Stimulated activated naive CD4-positive, alpha-beta T cell (primary cell): ENCODE measurements at regions not wholly inside any gene's neighbourhood (a gene's known extent, or its start where the extent isn't known, plus 50 kb on each side); places are given as distances from the start of the nearest gene placed in this dataset.
"Not testable (repeated sequence)": the region's sequence is repeated elsewhere in the genome, so short reads cannot be mapped to it uniquely, and the experiment has no call there.

Experiments used
- DNase-seq, 6 experiments: peaks; one replicate each; lab custom pipeline; 2025; lab: John Stamatoyannopoulos, UW

DNA sequence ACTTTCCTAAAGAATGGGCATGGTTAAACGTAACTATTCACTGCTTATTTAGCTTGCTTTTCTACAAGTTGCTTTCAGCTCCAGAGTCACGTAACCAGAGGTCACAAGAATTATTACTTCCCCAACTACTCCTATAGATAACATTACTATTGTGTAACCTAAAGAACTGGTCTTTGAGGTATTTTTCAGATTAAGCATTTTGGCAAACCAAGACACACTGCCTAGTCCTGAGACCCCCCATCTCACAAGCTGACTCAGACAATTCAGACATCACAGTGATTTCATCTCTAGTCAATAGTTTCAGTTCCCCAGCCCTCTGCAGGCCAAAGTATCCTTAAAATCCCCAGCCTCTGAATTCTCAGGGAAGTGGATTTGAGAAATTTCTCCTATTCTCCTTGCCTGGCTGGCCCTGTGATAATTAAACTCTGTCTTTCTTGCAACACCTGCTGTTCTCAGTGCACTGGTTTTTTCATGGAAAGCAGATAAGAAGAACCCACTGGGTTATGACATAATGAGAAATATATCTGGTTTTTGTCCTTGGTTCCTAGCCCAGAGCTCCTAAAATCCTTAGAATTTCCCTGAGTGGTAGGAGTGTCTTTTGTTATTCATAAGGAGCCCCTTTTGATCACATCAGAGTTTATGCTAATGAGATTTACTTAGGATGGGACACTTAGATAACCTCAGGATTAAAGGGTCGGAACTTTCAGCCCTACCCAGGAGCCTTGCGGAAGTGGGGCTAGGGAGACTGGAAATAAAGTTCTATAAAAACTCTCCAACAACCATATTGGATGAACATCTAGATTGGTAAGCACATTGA lies 1310.8 kb upstream of the CHAC2 start:
- DNase-seq = no peak

DNA sequence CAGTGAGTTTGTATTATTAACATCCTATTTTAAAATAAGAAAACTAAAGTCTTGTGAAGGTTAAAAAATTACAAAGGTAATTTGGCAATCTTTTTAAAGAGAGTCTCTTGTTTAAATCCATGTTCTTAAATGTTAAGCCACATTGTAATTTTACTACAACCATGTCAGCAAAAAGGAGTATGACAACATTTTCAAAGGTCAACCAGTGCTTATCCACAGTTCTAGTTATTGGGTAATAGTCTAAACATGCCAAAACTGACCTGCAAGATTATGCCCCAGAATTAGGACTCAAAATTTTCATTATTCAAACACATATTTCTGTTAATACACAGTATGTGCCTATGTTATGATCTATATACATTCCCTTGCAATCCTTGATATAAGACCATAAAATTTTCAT lies 1312.6 kb upstream of the CHAC2 start:
- DNase-seq = no peak

DNA sequence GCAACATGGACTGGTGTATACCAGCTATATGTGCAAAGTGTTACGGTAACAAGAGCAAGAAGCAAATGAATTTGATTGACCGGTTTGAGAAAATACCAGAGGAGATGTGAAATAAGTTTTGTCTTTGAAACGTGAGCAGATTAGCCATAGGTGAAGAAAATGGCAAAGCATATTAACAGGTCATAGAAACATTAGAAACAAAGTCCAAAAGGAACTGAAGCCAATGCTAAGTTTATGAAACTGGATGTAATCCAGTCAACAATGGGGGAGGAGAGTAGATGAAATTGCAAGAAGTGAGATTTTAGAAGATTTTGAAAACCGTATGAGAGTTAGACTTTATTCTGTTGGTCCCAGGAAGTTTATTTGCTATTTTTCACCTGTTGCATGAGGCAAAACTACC lies 1315.4 kb upstream of the CHAC2 start:
- no peak for DNase-seq

DNA sequence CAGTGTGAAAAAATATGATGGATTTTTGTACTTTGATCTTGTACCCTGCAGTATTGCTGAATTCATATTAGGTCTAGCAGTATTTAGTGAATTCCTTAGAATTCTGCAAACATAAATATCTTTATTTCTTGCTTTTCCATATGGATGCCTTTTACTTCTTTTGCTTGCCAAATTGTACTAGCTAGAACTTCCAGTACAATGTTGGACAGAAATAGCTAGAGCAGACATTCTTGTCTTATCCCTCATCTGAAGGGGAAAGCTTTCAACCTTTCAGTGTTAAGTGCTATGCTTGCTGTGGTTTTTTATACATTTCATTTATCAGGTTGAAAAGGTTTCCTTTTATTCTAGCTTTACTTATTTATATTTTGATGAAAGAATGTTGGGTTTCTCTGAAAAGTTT lies 1321.9 kb upstream of the CHAC2 start:
- no peak for DNase-seq

DNA sequence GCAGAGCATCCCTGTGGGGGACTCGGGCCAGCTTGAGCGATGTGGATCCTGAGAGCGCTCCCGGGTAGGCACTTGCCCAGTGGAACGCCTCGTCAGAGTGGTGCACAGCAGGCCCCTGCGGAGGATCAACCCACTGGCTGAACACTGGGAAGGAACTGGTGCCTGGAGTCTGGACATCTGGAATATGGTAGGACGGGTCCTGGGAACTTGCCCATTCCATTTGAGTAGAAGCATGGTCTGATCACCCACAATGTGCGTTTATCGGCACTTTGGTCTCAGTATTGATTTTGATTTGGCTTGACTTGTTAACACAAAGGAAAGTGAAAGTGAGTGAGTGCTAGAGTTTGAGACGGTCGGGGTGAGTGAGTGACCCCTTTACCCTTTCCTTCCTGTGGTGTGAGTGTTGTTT lies 1336.2 kb upstream of the CHAC2 start:
- DNase-seq = no peak

DNA sequence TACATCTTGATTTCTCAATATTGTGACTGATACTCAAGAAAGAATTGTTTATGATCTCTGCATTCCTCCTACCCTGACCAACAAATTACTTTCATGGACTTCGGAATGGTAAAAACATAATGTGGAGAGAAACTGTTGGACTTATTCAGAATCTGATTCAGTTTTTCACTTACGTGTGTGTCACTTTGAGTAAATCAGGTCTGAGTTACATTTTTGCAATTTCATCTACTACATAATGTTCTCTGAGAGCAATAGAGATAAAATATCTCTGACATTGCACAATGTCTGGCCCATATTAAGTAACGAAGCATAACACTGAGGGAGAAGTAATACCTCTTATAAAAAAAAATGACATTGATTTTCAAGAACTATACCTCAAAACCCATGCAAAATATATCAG lies 1337.9 kb upstream of the CHAC2 start:
- no peak for DNase-seq

DNA sequence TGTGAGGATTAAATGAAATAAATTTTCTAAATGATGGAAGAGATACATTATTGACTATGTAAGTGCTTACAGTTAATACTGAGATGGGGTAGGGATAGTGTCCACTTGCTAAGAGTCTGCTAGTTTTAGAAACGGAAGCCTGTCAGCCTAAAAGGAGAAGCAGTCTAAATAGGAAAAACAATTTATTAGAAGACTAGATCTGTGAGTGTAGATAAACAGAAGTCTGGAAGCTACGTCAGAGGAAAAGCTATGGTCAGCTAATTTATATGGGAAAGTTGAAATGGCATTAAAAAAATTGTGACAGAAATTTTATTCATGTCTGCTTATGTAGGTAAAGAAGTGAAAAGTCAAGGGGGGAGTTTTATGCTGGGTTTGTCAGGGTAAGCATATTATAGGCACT lies 1338.4 kb upstream of the CHAC2 start:
- DNase-seq = no peak

DNA sequence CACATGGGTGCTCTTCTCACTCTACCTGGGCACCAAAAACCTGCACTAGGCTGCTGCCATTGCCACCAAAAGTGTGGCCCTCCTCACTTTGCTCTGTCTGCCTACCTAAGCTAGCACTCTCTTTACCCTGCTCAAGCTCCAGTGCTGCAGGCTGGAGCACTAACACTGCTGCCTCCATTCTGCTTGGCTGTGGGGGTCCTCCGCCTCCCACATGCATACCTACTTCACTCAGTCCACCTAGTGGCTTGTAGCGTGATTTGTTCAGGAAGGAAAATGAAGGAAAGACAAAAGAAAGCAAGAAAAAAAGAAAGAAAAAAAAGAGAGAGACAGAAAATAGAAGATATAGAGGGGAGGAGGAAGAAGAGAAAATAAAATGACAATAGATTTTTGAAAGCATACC lies 1339.4 kb upstream of the CHAC2 start:
- DNase-seq = no peak

DNA sequence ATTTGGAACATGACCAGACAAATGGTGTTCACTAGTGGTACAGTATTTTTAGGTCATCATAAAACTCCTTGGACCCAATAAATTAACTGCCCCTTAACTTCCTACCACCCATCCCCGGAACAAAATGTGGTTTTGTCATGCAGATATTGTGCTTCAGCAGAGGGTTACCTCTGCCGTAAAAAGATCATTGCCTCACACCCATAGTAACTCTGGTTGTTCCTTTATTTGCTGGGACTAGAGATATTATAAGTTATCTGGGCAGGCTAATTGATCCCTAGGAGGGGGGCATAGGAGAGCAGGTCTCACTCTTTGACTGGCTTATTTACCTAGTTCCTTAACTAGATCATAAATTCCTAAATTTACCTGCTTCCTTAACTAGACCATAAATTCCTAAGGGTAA lies 1343.9 kb upstream of the CHAC2 start:
- no peak for DNase-seq

DNA sequence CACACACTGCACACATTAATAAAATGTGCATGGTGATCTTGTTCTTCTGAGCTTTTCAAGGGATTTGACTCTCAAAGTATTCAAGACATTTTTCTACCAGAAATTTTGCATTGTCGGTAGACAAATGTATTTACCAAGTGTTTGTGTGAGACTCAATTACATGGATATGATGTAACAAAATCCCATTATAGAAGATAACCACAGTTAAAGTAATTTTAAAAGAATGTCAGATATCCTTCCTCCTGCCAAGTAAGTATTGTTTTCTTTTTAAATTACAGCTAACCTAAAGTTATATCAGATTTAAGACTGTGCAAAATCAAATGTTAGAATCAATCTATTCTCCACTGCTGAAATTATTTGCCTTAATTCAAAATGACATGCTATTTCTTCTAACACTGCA lies 1344.5 kb upstream of the CHAC2 start:
- no peak for DNase-seq

DNA sequence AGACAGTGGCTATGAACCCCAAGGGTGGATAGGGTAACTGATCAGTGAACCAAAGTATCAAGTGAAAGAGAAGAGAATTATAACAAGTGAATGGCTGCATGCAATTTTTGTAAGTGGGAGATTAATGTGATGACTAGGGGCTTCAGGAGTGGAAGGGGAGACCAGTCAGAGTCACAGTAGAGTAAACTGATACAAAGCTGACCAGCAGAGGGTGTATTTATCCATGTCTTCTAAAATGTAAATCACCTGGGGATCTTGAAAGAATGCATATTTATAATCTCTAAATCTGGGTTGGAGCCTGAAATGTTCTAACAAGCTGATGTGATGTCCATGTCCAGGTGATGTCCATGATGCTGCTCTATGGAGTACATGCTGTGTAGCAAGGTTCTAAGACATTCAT lies 1351.3 kb upstream of the CHAC2 start:
- DNase-seq = no peak

DNA sequence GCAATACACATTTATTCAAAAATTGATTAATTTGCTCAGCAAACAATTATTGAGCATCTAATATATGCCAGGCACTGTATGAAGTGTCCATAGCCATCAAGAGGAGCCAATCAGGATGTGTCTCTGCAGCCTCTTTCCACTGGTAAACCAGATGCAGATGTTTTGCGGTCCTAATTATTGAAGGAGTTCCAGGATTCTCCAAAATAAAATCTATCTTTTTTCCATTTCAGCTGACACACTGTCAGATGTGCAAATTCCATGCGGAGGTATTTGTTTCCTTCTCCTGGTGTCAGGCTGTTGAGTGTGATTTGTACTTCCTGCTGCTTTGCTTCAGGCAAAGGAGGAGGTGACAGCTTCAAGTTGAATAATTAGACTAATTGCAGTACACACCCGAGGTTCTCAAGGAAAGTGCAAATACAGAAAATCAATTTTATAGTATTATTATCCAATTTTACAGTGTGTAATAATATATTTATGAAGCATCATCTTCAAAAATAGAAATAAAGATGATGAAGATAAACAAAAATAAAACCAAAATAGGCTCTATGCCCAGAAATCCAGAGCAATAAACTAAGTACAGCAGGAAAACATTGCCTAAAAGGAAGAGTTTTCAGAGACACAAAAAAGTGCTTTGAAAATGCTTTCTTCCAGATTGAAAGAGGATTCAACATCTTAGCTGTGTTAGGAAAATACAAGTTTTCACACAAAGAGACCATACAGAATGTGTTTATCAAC lies 1352.9 kb upstream of the CHAC2 start:
- DNase-seq = no peak

DNA sequence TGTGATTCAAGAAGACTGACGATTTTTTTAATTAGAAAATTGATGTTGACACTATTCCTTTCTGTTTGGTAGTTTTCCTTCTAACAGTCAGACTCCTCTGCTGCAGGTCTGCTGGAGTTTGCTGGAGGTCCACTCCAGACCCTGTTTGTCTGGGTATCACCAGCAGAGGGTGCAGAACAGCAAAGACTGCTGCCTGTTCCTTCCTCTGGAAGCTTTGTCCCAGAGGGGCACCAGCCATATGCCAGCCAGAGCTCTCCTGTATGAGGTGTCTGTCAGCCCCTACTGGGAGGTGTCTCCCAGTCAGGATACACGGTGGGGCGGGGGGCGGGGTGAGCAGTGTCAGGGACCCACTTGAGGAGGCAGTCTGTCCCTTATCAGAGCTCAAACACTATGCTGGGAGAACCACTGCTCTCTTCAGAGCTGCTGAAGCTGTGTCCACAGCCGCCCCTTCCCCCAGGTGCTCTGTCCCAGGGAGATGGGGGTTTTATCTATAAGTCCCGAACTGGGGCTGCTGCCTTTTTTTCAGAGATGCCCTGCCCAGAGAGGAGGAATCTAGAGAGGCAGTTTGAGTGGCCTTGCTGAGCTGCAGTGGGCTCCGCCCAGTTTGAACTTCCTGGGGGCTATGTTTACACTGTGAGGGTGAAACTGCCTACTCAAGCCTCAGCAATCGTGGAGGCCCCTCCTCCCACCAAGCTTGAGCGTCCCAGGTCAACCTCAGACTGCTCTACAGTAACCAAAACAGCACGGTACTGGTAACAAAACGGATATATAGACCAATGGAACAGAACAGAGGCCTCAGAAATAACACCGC lies 1358.1 kb upstream of the CHAC2 start:
- not testable (repeated sequence) for DNase-seq

DNA sequence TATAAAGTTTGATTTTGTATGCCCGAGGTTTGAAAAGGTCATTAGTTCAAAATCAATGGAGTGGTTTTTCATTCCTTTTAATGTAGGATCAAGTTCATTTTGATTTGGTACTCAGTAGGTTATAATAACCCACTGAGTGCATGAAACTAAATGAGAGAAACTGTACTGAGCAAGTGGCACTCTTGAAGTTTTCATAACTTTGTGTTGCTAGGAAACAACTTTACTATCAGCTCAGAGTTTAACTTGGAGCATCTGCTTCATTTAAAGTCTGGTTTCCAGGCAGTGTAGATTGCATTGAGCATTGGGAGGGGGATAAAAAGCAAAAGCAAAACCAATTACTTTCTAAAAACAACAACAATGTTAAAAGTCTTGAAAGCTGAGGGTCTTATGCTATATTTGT lies 1361.6 kb upstream of the CHAC2 start:
- no peak for DNase-seq

DNA sequence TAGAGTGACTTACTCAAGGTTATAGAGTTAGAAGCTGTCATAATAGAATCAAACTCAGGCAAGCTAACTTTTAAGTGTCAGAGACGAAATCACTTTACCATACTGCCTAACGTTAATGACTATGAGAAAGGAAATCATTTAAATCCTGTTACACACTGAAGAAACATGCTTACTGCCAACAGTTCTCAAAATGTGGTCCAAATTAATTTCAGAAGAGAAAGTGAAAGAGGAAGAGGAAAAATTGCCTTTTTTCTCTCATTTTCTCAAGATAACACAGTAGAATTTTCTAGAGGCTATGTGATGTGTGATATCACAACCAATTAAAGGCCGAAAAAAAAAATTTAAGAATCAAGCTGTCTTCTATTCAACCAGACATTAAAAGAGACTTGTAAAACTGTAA lies 1362.7 kb upstream of the CHAC2 start:
- no peak for DNase-seq

DNA sequence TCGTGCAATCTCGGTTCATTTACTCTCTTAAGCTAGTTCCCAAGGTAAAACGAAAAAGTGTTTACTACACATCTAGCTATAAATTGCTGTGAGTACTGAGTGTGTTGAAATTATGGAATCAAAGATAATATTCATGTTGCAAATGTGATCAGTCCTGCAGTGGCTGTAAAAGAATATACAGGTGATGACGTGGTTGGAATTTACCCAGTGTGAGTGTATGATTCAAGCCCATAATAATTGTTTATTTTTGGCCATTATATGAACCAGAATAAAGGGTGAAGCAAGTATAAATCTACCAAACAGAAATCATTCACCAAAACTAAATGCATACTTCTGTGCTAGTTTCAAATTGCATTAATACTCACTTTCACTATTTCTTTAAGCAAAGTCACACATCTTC lies 1363.6 kb upstream of the CHAC2 start:
- DNase-seq = no peak

DNA sequence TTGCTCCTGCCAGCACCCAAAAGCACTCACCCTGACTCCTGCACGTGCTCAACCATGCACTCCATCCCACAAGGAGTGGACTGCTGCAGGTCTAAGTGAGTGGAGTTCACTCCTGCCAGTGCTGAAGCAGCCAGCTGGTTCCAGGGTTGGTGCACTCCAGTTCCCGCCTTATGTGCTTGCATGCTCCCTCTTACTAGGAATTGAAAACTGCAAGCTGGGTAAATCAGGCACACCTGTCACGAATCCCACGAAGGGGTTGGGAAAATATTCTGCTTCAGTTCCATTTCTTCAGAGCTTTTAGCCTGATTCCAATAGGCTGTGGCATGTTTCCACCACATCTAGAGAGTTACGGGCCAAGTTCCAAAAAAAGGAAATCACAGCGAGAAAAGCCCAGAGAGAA lies 1365.5 kb upstream of the CHAC2 start:
- no peak for DNase-seq

DNA sequence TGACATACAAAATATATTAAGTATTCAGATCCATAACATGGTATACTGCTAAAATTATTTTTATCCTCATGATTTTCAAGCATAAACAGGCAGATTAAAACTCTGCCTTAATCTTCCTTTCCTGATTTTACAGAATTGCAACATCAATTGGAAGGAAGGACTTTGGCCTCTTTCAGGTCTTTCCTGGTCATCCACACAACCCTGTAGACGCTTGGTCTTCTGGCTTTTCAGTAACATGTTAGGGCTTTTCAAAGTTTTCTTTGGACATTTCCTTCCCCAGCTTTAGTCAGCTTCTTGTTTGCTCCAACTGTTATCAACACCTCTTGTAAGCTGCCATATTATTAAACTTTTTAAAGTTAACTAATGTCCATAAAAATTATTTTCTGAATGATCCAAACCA lies 1364.9 kb upstream of the NRXN1 start:
- no peak for DNase-seq

DNA sequence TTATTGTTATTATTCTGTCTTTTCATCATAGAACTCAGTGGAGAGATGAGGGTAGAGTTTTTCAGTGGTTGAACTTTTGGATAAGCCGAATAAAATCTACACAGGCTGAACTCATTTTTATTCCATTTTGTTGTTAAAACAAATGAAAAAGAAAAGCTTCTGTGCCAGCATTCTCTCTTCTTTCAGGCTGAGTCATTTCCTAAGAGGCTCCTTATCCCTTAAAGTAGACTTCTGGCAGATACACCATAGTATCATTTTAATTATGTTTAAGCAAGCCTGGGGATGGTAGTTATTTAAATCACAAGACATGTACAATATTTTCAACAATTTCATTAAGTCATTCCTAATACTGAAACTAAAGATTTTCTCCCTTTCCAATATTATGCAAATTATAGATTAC lies 1364.0 kb upstream of the NRXN1 start:
- no peak for DNase-seq

DNA sequence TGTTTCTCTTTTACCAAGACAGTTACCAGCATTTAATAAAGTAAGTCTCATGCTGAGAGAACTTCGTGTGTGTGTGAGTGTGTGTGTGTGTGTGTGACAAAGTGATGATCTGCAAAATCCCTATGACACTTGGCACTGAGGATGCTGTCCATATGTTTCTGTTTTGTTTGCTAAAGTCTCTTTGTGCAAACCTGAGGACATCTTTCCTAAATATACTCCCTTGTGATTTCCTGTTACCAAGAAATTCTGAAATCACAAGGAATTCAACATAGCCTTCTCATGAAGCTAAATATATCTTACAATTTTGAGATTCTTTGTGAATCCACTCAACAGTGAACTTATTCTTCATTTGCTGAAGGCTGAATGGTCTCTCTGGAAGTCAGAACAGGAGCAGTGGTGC lies 1359.7 kb upstream of the NRXN1 start:
- no peak for DNase-seq

DNA sequence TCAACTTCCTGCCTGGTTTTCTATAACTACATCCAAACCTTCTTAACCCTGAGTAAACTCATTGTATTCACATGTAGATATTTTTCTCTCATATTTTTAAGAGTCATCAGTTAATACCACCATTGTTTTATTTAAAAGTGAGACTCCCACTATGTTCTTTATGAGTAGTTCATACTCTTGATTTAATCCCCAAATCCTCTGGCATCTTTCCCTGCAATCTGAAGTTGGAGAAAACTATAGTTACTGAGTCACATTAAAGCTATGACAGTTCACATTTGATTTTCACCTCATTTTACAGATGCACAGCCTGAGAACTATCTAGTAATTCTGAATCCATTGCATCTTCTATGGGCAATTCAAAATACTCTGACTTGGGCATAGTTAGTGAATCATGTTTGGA lies 1358.7 kb upstream of the NRXN1 start:
- no peak for DNase-seq

DNA sequence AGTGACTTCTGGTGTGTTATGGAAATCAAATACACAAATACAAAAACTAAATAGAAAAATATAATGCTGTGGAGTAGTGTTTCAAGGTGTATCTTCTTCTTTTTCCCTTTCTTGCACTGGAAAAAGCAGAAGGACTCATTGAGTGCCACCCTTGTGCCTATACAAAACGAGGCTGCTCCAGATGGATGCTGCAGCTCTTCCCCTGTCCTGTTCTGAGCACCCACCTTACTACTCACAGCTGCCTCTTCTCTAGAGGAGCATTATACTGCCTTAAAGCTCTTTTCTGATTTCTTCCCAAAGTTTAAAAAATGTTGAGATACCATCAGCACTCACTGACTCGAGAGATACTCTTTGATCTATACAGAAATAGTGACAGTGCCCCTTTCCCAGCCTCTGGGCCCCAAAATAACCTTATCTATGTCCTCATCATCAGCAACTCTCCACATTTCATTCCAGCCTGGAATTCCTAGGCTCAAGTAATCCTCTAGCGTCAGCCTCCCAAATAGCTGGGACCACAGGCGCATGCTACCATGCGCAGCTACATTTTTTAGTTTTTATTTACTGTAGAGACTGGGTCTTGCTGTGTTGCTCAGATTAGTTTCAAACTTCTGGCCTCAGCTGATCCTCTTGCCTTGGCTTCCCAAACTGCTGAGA lies 1356.1 kb upstream of the NRXN1 start:
- DNase-seq = no peak
